Neutrophil (primary cell): ENCODE measurements at regions not wholly inside any gene's neighbourhood (a gene's known extent, or its start where the extent isn't known, plus 50 kb on each side); places are given as distances from the start of the nearest gene placed in this dataset.

Experiments used
- H3K27ac ChIP-seq: fragments of 200-600 bp; sonication (generic); 2 replicates; pipeline ENCODE4 v1.5.1; 2016; ENCODE audit warnings: mild to moderate bottlenecking, moderate library complexity
- H3K27me3 ChIP-seq: fragments of 200-600 bp; sonication (generic); 2 replicates; pipeline ENCODE4 v1.6.0; 2016; ENCODE audit warnings: mild to moderate bottlenecking
- H3K36me3 ChIP-seq: fragments of 200-600 bp; sonication (generic); 2 replicates; pipeline ENCODE4 v1.5.1; 2017
- H3K4me1 ChIP-seq, 2 experiments: fragments of 200-600 bp in 1 of 2; sonication (generic) in 1 of 2; 1 replicate in 1 of 2; 2 replicates in 1 of 2; pipeline versions ENCODE4 v1.5.1 to v1.6.1; 2013 to 2016; ENCODE audit warnings: low read depth in 1 of 2, low read length in 1 of 2, mild to moderate bottlenecking in 1 of 2, moderate library complexity in 1 of 2; ENCODE audit not compliant: control insufficient read depth in 1 of 2, insufficient read depth in 1 of 2
- H3K4me3 ChIP-seq, 2 experiments: fragments of 200-600 bp in 1 of 2; sonication (generic) in 1 of 2; 1 replicate in 1 of 2; 2 replicates in 1 of 2; pipeline ENCODE4 v1.5.1; 2013 to 2016; ENCODE audit warnings: low read depth in 1 of 2, low read length in 1 of 2, mild to moderate bottlenecking in 1 of 2, moderate library complexity in 1 of 2
- H3K9me3 ChIP-seq: fragments of 200-600 bp; sonication (generic); 2 replicates; pipeline ENCODE4 v1.5.1; 2016
- TF ChIP-seq, protein P1 (sequence below): fragments of 200-600 bp; sonication (generic); IDR thresholded peaks from 2 replicates; pipeline ENCODE4 v1.5.1; 2016; ENCODE audit warnings: antibody characterized with exemption

GRCh38 chr14:97027256-97027999 is 230.2 kb downstream of the VRK1 start:
- TF ChIP-seq, protein P1, sequence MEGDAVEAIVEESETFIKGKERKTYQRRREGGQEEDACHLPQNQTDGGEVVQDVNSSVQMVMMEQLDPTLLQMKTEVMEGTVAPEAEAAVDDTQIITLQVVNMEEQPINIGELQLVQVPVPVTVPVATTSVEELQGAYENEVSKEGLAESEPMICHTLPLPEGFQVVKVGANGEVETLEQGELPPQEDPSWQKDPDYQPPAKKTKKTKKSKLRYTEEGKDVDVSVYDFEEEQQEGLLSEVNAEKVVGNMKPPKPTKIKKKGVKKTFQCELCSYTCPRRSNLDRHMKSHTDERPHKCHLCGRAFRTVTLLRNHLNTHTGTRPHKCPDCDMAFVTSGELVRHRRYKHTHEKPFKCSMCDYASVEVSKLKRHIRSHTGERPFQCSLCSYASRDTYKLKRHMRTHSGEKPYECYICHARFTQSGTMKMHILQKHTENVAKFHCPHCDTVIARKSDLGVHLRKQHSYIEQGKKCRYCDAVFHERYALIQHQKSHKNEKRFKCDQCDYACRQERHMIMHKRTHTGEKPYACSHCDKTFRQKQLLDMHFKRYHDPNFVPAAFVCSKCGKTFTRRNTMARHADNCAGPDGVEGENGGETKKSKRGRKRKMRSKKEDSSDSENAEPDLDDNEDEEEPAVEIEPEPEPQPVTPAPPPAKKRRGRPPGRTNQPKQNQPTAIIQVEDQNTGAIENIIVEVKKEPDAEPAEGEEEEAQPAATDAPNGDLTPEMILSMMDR, result no peak

GRCh38 chr14:97028382-97028781 is 231.2 kb downstream of the VRK1 start:
- Histone ChIP-seq H3K9me3 (no peaks in the 10 kb centered on the region), H3K27ac (no peak overlapping the region), H3K27me3 (peaks cover 82% of the 10 kb centered on the region), H3K36me3 (no peaks in the 10 kb centered on the region), H3K4me3 (no peak overlapping the region), H3K4me1 (no peaks in the 10 kb centered on the region)
- TF ChIP-seq, protein P1, result no peak

More at GRCh38 chr14:97027256-97027999, 230.2 kb downstream of the VRK1 start:
- no peaks in the 10 kb centered on the region for H3K4me1 ChIP-seq
- no peaks in the 10 kb centered on the region for H3K36me3 ChIP-seq
- no peaks in the 10 kb centered on the region for H3K9me3 ChIP-seq
- H3K27me3 ChIP-seq, result peaks cover 82% of the 10 kb centered on the region
- no peak overlapping the region for H3K27ac ChIP-seq
- no peak overlapping the region for H3K4me3 ChIP-seq

GRCh38 chr14:97029800-97030199 is 232.6 kb downstream of the VRK1 start:
- H3K9me3 ChIP-seq, result no peaks in the 10 kb centered on the region
- peaks cover 82% of the 10 kb centered on the region for H3K27me3 ChIP-seq
- TF ChIP-seq, protein P1, result no peak
- H3K4me1 ChIP-seq, result no peaks in the 10 kb centered on the region
- no peak overlapping the region for H3K4me3 ChIP-seq
- no peak overlapping the region for H3K27ac ChIP-seq
- H3K36me3 ChIP-seq, result no peaks in the 10 kb centered on the region

DNA sequence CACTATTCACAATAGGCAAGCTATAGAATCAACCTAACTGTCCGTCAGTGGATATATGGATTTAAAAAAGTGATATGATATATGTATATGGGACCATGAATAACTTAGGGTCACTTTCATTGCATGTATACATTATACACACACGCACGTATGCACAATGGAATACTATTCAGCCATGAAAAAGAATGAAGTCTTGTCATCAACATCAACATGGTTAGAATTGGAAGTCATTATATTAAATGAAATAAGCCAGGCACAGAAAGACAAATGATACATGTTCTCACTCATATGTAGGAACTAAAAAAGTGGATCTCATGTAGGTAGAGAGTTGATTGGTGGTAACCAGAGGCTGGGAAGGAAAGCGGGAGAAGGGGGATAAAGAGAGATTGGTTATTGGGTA is 234.3 kb downstream of the VRK1 start:
- no peak overlapping the region for H3K27ac ChIP-seq
- H3K27me3 ChIP-seq, result peaks cover 81% of the 10 kb centered on the region
- no peaks in the 10 kb centered on the region for H3K9me3 ChIP-seq
- H3K36me3 ChIP-seq, result no peaks in the 10 kb centered on the region
- TF ChIP-seq, protein P1, result no peak
- no peaks in the 10 kb centered on the region for H3K4me1 ChIP-seq
- H3K4me3 ChIP-seq, result no peak overlapping the region

DNA sequence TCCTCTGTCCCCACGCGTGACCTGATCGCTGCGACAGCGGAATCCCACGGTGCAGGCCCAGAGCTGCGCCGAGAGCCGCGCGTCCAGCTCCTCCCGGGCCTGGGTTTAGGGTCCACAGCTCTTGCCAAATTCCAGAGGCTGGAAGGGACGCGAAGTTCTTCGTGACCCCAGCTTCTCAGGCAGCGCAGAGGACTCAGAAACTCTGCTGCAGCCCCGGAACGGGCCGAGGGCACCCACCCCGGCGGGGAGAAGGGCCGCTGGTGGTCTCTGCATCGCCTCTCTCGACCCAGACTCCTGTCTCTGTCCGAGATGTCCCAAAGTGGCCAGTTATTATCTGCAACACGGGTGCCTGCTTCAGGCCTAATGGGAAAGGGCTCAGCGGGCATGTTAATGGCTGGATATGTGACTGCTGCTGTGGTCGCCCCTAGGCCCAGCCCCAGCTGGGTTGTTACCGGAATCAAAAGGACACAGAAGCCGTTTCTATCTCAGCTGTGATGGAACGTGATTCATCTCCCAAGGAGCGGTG is 236.4 kb downstream of the VRK1 start:
- Histone ChIP-seq H3K36me3 (no peaks in the 10 kb centered on the region), H3K4me1 (no peaks in the 10 kb centered on the region), H3K27me3 (peaks cover 78% of the 10 kb centered on the region), H3K4me3 (no peak overlapping the region), H3K27ac (no peak overlapping the region), H3K9me3 (no peaks in the 10 kb centered on the region)
- TF ChIP-seq, protein P1, result no peak
